OCI-M2 (cell line): ENCODE measurements at regions not wholly inside any gene's neighbourhood (a gene's known extent, or its start where the extent isn't known, plus 50 kb on each side); places are given as distances from the start of the nearest gene placed in this dataset.

Experiments
- DNase-seq: peaks from one replicate; lab custom pipeline; 2025; ENCODE audit not compliant: unreplicated experiment; lab: John Stamatoyannopoulos, UW

- DNase-seq, result no peak
Observed at GRCh38 chr14:98966475-98967162, 305.4 kb downstream of the BCL11B start.

GRCh38 chr14:98974113-98974512, 297.9 kb downstream of the BCL11B start:
- DNase-seq, result no peak

- no peak for DNase-seq
Observed at GRCh38 chr14:98976271-98976670, 295.7 kb downstream of the BCL11B start.

DNA sequence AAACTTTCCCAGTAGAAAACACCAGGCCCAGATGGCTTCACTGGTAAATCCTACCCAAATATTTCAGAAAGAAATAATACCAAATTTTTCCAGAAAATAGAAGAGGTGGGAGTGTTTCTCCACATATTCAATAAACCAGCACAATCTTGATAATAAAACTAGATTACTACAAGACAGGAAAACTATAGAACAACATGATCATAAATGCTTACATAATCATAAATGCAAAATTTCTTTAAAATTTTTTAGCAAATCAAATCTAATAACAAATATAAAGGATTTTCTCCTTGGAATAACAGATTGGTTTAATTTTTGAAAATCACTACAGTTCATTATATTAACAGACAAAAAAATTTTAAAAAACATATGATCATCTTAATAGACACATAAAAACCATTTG, 294.5 kb downstream of the BCL11B start:
- no peak for DNase-seq

- DNase-seq, result no peak
Observed at GRCh38 chr14:98982986-98983385, 289.0 kb downstream of the BCL11B start.

- no peak for DNase-seq
Observed at GRCh38 chr14:98984027-98984718, 287.8 kb downstream of the BCL11B start.

DNA sequence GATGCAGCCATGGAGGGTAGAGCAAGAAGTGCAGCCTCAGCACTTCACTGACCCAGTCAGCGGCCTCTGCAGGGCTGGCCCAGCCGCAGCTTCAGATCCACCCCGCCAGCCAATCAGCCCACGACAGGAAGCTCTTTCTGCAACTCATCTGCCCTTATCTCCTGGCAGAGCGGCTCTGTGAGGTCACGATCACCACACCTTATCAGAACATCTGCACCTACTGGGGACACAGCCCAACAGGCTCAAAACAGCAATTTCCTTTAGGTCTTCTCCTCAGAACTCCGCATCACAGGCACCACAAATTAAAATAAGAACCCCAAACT, 287.3 kb downstream of the BCL11B start:
- no peak for DNase-seq

DNA sequence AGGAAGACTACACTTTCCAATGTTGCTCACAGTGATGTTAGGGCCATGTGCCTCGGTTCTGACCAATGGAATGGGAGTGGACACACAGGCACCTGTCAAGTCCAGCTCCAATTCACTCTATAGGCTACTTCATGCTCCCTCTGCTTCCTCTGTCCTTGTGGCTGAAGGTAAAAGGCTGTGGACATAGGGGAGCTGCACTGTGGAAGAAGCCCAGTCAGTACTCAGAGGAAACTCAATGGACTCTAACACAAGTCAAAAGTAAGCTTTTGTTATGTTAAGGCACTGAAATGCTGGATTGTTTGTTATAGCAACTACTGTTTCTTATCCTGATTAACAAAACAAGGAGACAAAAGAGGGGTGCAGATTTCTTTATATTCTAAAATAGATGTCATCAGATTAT, 278.2 kb downstream of the BCL11B start:
- DNase-seq, result no peak

DNA sequence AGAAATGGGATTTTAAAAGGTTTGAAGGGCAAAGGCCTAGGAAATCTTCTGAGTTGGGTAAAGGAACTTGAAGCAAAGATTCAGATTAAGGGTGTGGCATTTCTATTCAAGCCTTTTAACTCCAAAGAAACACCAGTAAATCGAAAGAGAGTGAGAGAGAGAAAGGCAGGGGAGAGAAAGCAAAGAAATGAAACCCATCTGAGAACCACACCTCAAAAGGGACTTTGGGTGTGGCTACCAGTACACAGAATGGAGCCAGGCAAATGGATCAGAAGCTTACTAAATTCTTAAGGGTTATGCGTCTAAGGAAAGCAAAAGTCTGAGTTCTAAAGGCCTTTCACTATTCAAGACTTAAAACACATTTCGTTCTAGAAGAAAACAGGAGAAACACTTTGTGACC, 277.4 kb downstream of the BCL11B start:
- DNase-seq, result no peak

DNA sequence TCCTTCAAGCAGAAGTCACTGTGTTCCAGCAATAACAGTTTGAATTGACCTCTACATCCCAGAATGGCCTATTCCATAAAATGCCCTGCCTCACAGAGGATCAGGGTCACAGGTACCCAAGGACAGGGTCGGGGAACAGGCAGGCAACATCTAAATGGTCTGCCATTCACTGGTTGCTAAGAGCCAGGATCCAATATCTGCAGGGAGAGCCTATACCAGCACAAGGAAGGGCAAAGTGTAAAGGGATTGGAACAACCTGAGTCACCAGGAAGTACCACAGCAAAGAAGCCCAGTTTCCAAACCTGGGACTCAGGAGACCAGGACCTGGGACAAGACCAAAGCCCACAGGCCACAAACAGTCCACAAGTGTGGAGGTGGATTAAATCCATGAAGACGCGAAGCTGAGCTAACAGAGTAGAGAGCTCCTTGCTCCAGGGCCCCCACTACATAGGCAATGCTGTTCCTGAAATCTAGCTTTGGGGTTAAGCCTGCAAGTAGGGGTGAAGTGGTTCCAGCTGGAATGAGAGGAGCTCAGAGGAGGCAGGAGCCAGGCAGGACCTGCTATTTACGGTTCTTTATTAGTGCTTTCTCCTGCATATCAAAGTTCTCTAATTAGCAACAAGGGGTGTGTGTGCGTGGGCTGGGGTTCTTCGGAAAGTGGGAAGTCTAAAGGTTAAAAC, 274.3 kb downstream of the BCL11B start:
- DNase-seq, result no peak

DNA sequence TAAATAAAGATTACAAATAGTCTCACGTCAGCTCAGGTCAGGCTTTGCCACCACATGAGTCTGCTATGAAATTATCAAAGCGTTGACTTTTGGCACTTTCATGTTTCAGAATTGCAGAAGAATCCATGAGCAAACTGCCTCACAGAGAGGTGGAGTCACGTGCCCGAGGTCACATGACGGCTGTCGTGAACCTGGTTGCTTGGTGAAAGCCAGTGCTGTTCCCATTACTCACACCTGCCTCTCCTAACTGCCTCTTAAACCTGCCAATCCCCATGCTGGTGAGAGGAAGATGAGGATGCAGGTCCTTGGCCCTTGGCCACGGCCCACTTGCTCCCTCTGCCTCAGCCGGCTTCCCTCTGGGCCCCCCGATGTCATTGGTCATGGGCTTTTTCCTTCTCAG, 272.7 kb downstream of the BCL11B start:
- DNase-seq, result no peak

DNA sequence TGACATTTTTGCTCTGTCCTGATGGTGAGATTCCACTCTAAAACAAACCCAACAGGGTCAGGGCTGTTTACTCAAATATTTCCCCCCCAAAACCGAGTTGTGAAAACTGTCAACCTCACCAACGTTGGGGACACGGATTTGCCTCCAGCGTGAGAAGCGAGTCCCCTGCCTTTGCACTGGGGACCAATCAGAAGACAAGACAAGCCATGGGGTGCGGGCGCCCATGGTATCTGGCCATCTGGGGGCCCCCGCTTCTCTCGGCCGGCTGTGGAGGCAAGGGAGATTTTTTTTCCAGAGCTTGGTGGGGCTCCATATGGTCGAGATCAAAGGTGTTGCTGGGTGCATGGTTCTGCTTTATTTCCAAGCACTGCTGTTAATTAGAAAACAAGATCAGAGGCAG, 272.1 kb downstream of the BCL11B start:
- DNase-seq, result no peak

DNA sequence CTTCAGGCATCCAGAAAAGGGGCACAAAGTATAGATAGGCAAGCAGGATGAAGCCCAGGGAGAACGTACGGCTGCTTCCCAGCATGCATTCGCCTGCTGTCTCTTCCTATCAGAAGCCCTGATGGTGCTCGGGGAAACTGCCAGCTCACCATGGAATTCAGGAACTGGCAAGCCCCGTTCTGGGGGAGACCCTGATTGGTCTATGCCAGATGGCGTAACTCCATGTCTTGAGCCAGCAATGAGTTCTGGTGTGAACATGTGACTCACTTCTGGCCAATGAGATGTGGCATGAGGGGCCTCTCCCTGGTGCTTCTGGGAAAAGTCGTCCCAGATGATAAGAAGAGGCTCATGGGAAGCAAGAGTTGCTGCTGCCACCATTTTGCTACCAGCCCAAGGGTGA, 270.8 kb downstream of the BCL11B start:
- no peak for DNase-seq

DNA sequence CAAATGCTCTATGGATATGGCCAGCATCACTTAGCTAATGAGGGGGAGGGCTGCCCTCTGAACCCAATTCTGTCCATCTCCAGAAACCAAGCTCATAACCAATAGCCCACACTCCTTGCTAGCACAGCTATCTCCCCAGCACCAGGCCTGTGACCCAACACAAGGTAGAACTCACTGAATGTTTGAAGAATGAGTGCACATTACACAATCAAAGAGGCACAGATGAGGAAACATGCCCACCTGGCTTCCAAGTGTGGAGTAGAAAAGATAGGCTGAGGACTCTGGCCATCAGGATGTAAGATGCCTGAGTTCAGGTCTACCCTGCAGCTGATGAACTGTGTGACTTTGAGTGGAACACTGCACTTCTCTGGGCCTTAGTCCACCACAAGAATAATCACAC, 268.4 kb downstream of the BCL11B start:
- no peak for DNase-seq

GRCh38 chr14:99004112-99004511, 267.9 kb downstream of the BCL11B start:
- DNase-seq, result no peak

- DNase-seq, result no peak
Observed at GRCh38 chr14:99006276-99006675, 265.7 kb downstream of the BCL11B start.

DNA sequence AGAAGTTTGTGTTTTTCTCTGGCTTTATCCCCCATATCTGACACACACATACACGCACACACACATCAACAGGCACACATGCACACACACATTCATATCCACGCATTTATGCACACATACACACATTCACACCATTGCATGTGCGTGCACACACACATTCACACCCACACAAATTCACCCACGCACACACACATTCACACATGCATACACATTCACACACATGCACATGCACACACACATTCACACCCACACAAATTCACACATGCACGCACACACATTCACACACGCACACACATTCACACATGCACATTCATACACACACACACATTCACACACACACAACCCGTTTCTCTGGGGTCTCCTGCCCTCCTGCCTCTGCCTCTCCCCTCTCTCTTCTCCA, 264.2 kb downstream of the BCL11B start:
- DNase-seq, result no peak

DNA sequence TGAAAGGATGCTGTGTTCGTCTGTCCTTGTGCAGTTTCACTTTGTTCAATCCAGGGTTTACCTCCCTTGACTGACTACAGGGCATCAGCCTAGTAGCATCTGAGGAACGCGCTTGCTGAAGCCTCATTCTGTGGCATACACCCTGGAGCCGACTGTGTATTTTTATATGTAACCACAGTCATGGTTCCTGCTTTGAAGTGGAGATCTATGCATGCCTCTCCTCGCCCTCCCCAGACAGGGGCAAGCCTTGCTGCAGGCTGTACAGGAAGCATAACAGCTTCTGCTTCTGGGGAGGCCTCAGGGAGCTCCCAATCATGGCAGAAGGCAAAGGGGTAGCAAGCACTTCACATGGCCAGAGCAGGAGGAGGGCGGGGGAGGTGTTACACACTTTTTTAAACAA, 262.1 kb downstream of the BCL11B start:
- DNase-seq, result no peak

- no peak for DNase-seq
Observed at GRCh38 chr14:99011385-99011784, 260.6 kb downstream of the BCL11B start.

DNA sequence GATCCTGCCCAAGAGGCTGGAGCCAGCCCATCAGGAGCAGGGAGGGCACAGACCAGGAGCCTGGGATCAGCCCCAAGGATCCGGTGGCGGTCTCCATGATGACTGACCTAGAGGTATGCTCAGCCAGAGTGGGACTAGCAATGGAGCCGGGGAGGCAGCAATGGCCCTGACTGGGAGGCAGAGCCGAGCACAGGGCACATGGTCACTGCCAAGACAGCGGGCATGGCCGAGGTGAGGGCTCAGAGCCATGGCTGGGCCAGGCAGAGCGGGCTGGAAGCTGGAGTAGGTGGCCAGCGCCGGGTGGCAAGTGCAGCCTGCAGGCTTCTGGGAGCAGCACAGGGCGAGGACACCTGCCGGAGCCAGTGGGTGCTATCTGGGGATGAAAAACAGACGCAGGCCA, 259.3 kb downstream of the BCL11B start:
- no peak for DNase-seq

- no peak for DNase-seq
Observed at GRCh38 chr14:99015833-99016232, 256.2 kb downstream of the BCL11B start.

- DNase-seq, result no peak
Observed at GRCh38 chr14:99023371-99023770, 248.6 kb downstream of the BCL11B start.

DNA sequence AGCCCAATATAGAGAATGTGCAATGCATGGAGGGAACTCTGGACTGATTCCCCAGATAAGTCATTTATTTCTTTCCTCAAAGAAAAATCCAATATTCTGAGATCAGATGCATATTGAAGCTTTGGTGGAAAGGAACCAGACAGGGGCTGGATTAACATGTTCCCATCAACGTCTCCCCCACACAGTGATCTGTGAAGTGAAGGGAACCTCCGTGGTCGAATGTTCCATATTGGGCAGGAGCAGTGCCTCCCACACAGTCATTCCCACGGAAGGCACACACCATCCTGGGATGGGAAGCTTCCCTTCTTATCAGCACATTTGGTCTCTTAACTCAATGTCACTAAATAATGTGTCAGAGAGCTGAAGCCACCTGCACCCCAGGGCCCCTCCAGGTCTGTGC, 247.1 kb downstream of the BCL11B start:
- no peak for DNase-seq
